ENCODE measurements at regions not wholly inside any gene's neighbourhood (a gene's known extent, or its start where the extent isn't known, plus 50 kb on each side); places are given as distances from the start of the nearest gene placed in this dataset.

- TF ChIP-seq EZH2 (IDR thresholded peaks at IDR 0.05; ENCODE audit: insufficient read depth, poor library complexity, severe bottlenecking) (no peak), EZH2phosphoT487 (IDR thresholded peaks at IDR 0.05; ENCODE audit: insufficient read depth, low read depth) (no peak)
These were observed 430.5 kb downstream of the DAD1 start for GRCh38 chr14:22158560-22158959.

Measured in GM23248 (cell line).